Left ventricle myocardium inferior (tissue), 1 donor: ENCODE measurements at regions not wholly inside any gene's neighbourhood (a gene's known extent, or its start where the extent isn't known, plus 50 kb on each side); places are given as distances from the start of the nearest gene placed in this dataset.

ENCODE experiments used
- DNase-seq: peaks from one replicate; pipeline ENCODE4 v3.0.0-alpha.2; 2020
- H3K27ac ChIP-seq: fragments of 200-600 bp; replicated peaks from 2 replicates; pipeline ENCODE4 v1.8.0; 2021
- H3K27me3 ChIP-seq: fragments of 200-600 bp; 2 replicates; pipeline ENCODE4 v1.8.0; 2021; ENCODE audit warnings: low read depth
- H3K36me3 ChIP-seq: fragments of 200-600 bp; 2 replicates; pipeline ENCODE4 v1.8.0; 2021
- H3K4me1 ChIP-seq: fragments of 200-600 bp; 2 replicates; pipeline ENCODE4 v1.8.0; 2021
- H3K4me3 ChIP-seq: fragments of 200-600 bp; 2 replicates; pipeline ENCODE4 v1.8.0; 2021; ENCODE audit warnings: mild to moderate bottlenecking, moderate library complexity
- H3K9me3 ChIP-seq: fragments of 200-600 bp; replicated peaks from 2 replicates; pipeline ENCODE4 v1.8.0; 2021
- intact Hi-C: fragments of 100-400 bp; cut with micrococcal nuclease; formaldehyde crosslinking; loops from one replicate; pipeline ENCODE4 v1.11.0; 2022
- TF ChIP-seq, protein P1 (sequence below): fragments of 200-600 bp; IDR thresholded peaks from 2 replicates; pipeline ENCODE4 v1.8.0; 2021; ENCODE audit warnings: antibody characterized with exemption, mild to moderate bottlenecking, borderline replicate concordance
- donor health status: DM: no; HTN: yes; CAD: no; lungs with severe emphysema.

DNA sequence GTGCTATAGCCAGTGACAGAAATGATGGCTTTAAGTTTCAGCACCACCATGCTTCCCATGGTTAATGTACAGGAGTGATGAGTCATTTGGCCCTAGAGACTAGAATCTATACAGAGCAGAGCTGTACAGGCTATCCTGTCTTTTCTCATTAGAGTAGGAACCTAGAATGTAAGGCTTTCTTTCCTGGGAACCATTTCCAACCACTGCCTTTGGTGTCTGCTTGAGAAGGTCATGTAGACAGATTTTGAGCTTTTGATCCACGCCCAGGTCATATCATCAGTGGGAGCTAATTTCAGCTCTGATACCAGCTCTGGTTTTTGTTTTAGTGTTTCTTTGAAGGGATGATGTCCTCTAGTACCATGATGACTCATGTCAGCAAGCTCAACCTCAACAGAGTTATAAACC, 543.1 kb downstream of the NTRK3 start:
- Histone ChIP-seq H3K36me3 (no peaks in the 10 kb centered on the region), H3K27ac (no peak overlapping the region), H3K4me1 (peaks cover 17% of the 10 kb centered on the region), H3K27me3 (no peaks in the 10 kb centered on the region), H3K9me3 (no peaks in the 10 kb centered on the region), H3K4me3 (no peak overlapping the region)
- DNase-seq = no peak
- TF ChIP-seq, protein P1, sequence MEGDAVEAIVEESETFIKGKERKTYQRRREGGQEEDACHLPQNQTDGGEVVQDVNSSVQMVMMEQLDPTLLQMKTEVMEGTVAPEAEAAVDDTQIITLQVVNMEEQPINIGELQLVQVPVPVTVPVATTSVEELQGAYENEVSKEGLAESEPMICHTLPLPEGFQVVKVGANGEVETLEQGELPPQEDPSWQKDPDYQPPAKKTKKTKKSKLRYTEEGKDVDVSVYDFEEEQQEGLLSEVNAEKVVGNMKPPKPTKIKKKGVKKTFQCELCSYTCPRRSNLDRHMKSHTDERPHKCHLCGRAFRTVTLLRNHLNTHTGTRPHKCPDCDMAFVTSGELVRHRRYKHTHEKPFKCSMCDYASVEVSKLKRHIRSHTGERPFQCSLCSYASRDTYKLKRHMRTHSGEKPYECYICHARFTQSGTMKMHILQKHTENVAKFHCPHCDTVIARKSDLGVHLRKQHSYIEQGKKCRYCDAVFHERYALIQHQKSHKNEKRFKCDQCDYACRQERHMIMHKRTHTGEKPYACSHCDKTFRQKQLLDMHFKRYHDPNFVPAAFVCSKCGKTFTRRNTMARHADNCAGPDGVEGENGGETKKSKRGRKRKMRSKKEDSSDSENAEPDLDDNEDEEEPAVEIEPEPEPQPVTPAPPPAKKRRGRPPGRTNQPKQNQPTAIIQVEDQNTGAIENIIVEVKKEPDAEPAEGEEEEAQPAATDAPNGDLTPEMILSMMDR = no peak
- intact Hi-C loops = no loop called here

DNA sequence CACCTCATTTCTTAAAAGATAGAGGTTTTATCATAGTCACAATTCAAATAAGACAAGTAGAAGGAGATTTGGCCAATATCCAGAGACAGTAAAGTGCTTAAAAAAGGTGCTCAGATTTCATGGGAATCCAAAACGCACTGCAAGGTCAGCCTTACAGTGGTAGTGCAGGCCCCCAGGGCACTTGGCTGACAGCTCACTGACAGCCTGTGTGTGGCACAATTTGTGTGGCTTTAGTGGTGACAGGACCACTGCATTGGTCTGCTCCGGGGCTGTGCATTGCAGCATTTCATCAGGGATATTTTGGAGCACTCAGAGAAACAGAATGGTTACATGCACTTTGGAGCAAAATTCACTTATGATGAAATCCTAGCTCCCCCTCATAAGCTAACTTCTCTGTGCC, 544.3 kb downstream of the NTRK3 start:
- Histone ChIP-seq H3K9me3 (no peaks in the 10 kb centered on the region), H3K27ac (no peak overlapping the region), H3K36me3 (no peaks in the 10 kb centered on the region), H3K27me3 (no peaks in the 10 kb centered on the region), H3K4me1 (peaks cover 17% of the 10 kb centered on the region), H3K4me3 (no peak overlapping the region)
- TF ChIP-seq, protein P1 = no peak
- no peak for DNase-seq
- intact Hi-C loops = no loop called here

DNA sequence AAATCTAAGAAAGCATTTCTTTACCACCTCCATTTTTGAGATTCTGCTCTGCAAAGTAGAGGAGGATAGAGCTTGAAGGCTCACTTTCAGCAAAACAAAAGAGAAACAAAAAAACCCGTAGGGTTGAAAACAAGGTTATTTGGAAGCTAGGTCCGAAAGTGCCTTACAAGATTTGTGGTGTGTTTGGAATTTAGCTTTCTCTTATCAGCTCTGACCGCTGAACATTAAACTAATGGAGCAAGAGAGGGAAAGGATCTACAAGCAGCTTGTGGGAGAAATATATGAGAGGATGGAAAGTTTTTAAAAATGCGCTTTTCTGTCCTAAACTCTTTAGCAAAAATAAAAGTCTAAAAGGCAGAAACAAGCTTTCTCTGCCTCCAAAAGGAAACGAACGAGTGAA, 545.5 kb downstream of the NTRK3 start:
- Histone ChIP-seq H3K36me3 (no peaks in the 10 kb centered on the region), H3K4me3 (no peak overlapping the region), H3K27me3 (no peaks in the 10 kb centered on the region), H3K4me1 (peaks cover 17% of the 10 kb centered on the region), H3K9me3 (no peaks in the 10 kb centered on the region), H3K27ac (no peak overlapping the region)
- no peak for DNase-seq
- intact Hi-C loops = no loop called here
- TF ChIP-seq, protein P1 = no peak

DNA sequence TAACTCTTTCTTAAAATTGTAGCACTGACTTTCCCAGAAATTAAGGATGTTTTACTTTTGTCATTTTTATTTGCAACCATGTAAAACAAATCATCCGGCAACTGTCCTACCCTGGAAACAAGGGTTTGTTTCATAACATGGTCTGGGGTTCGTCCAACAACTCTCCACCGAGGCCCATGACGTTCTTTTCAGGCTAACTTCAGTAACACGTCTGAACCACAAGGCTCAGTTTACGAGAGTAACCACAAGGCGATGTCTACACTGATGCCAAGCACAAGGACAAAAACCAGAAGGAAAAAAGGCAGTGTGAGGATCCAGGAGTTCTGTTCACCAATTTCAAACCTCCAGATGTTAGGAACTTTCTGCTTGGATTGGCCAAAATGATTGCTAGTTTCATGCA, 546.1 kb downstream of the NTRK3 start:
- intact Hi-C loops = no loop called here
- Histone ChIP-seq H3K27me3 (no peaks in the 10 kb centered on the region), H3K9me3 (no peaks in the 10 kb centered on the region), H3K36me3 (no peaks in the 10 kb centered on the region), H3K27ac (no peak overlapping the region), H3K4me1 (peaks cover 17% of the 10 kb centered on the region), H3K4me3 (no peak overlapping the region)
- TF ChIP-seq, protein P1 = no peak
- no peak for DNase-seq

DNA sequence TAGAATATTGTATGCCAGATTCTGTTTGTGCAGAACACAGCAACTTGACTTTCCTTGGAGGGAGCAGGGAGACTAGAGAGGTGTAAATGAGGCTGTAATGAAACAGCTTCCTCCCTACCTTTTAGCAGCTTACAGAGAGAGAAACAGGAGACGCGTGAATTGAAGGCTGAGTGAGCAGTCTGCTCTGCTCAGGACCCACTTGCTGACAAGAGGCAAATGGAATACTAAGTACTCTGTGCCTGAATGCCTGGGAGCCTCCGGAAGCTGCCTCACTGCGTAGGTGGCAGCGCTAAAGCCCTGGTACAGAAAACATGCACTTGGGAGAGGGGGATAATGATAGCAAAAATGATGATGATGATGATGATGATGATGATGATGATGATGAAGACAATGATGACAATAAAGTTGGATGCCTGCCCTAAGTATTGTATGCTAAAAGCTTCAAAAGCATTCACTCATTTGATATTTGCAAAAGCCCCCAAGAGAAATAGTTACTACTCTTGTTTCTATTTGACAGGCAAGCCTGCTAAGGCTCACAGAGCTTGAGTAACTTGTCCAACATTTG, 548.9 kb downstream of the NTRK3 start:
- TF ChIP-seq, protein P1 = no peak
- H3K27ac ChIP-seq = no peak overlapping the region
- no peaks in the 10 kb centered on the region for H3K9me3 ChIP-seq
- intact Hi-C loops = no loop called here
- H3K36me3 ChIP-seq = no peaks in the 10 kb centered on the region
- H3K27me3 ChIP-seq = no peaks in the 10 kb centered on the region
- DNase-seq = no peak
- H3K4me3 ChIP-seq = no peak overlapping the region
- H3K4me1 ChIP-seq = peaks cover 14% of the 10 kb centered on the region
